ENCODE measurements at regions not wholly inside any gene's neighbourhood (a gene's known extent, or its start where the extent isn't known, plus 50 kb on each side); places are given as distances from the start of the nearest gene placed in this dataset.

DNA sequence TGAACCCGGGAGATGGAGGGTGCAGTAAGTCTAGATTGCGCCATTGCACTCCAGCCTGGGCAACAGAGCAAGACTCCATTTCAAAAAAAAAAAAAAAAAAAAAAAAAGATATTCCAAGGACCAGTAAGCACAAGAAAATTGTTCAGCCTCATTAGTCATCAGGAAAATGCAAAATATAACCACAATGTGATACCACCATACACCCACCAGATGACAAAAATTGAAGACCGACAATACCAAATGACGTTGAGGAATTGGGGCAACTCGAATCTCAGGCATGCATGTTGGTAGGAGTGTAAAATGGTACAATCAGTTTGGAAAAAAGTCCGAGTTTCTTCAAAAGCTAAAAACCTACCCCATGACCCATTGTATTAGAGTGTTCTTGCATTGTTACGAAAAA, 130.2 kb upstream of the FAM9B start:
- TF ChIP-seq EZH2phosphoT487 (IDR thresholded peaks at IDR 0.05; ENCODE audit: low read depth) (no peak), CTCF (IDR thresholded peaks at IDR 0.05; ENCODE audit: low read depth, low read length) (no peak)
